Heart left ventricle (tissue), 13 donors: ENCODE measurements at regions not wholly inside any gene's neighbourhood (a gene's known extent, or its start where the extent isn't known, plus 50 kb on each side); places are given as distances from the start of the nearest gene placed in this dataset.
"Not testable (repeated sequence)": the region's sequence is repeated elsewhere in the genome, so short reads cannot be mapped to it uniquely, and the experiment has no call there.

Experiments
- POLR2A ChIP-seq, 2 donors: fragments of 450-650 bp; IDR thresholded peaks; one replicate each; pipeline ENCODE4 v1.6.1; 2017; ENCODE audit warnings: antibody characterized with exemption in 2 of 2, mild to moderate bottlenecking in 2 of 2, moderate library complexity in 2 of 2
- TF ChIP-seq, protein P1 (sequence below), 12 donors: fragments of 200-600 bp; sonication (generic) in 4 of 12; IDR thresholded peaks; one replicate each; pipeline versions ENCODE4 v1.5.0 to v1.8.0; 2018 to 2022; ENCODE audit warnings: antibody characterized with exemption in 12 of 12, mild to moderate bottlenecking in 5 of 12
- donor health status: ischemic (EF 13 %, LVEDD 7.1; RV severe dilation, severe dysfunction).
- donor health status: DM: no; HTN: yes; CAD: no.
- donor health status: DM: no; HTN: no; CAD: no.
- donor health status: ischemic (EF 25% LVEDD 6.9; RV normal size, moderate dysfunction).
- donor health status: ischemic (EF 25% LVEDD 5.7; RV mildly dilated, moderate dysfunction).
- donor health status: ischemic (EF 35%, LVEDD 5.7; RV mildly dilated, moderate dysfunction).
- donor health status: nonischemic (EF 11% LVEDD 7.7; RV severe dilation, severe dysfunction).
- donor health status: DM: yes; HTN: yes; CAD: no.
- donor health status: PGD.
- donor health status: ischemic (EF 29% LVEDD 5.4; RV normal size, mild dysfunction).
- donor health status: nonischemic (EF 23%, LVEDD 6.1; RV moderate dilation, normal function).

DNA sequence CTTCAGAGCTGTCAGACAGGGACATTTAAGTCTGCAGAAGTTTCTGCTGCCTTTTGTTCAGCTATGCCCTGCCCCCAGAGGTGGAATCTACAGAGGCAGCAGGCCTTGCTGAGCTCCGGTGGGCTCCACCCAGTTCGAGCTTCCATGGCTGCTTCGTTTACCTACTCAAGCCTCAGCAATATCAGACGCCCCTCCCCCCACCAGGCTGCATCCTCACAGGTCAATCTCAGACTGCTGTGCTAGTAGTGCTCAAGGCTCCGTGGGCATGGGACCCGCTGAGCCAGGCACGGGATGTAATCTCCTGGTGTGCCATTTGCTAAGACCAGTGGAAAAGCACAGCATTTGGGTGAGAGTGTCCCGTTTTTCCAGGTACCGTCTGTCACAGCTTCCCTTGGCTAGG is 1314.1 kb upstream of the PCDH20 start:
- TF ChIP-seq, protein P1, sequence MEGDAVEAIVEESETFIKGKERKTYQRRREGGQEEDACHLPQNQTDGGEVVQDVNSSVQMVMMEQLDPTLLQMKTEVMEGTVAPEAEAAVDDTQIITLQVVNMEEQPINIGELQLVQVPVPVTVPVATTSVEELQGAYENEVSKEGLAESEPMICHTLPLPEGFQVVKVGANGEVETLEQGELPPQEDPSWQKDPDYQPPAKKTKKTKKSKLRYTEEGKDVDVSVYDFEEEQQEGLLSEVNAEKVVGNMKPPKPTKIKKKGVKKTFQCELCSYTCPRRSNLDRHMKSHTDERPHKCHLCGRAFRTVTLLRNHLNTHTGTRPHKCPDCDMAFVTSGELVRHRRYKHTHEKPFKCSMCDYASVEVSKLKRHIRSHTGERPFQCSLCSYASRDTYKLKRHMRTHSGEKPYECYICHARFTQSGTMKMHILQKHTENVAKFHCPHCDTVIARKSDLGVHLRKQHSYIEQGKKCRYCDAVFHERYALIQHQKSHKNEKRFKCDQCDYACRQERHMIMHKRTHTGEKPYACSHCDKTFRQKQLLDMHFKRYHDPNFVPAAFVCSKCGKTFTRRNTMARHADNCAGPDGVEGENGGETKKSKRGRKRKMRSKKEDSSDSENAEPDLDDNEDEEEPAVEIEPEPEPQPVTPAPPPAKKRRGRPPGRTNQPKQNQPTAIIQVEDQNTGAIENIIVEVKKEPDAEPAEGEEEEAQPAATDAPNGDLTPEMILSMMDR (IDR thresholded peaks at IDR 0.05): not testable (repeated sequence)
- TF ChIP-seq POLR2A (IDR thresholded peaks at IDR 0.05): not testable (repeated sequence)
